GM12892 (cell line): ENCODE measurements at regions not wholly inside any gene's neighbourhood (a gene's known extent, or its start where the extent isn't known, plus 50 kb on each side); places are given as distances from the start of the nearest gene placed in this dataset.

Source experiments
- POLR2A ChIP-seq: IDR thresholded peaks from 2 replicates; pipeline ENCODE4 v1.6.1; 2011; ENCODE audit warnings: low read depth, low read length, control low read depth
- POLR2AphosphoS5 ChIP-seq: IDR thresholded peaks from 2 replicates; pipeline ENCODE4 v1.6.1; 2011; ENCODE audit warnings: low read depth, low read length, control low read depth
- TAF1 ChIP-seq: IDR thresholded peaks from 2 replicates; pipeline ENCODE4 v1.6.1; 2011; ENCODE audit warnings: low read depth, mild to moderate bottlenecking, control low read depth, low read length, borderline replicate concordance

- TF ChIP-seq POLR2AphosphoS5, result no peak
- TF ChIP-seq TAF1, result no peak
- TF ChIP-seq POLR2A, result no peak
Measured at GRCh38 chr6:112745765-112746164, 398.6 kb downstream of the RFPL4B start.
